ENCODE measurements at regions not wholly inside any gene's neighbourhood (a gene's known extent, or its start where the extent isn't known, plus 50 kb on each side); places are given as distances from the start of the nearest gene placed in this dataset.

GRCh38 chr4:60129740-60130139 lies 1070.4 kb upstream of the ADGRL3 start:
- TF ChIP-seq POLR2A (IDR thresholded peaks at IDR 0.05) (no peak), CTCF (IDR thresholded peaks at IDR 0.05) (no peak), POLR2AphosphoS5 (IDR thresholded peaks at IDR 0.05) (no peak), EP300 (IDR thresholded peaks at IDR 0.05) (no peak)

All from upper lobe of left lung (tissue), 4 donors.